HFFc6 (cell line): ENCODE measurements at regions not wholly inside any gene's neighbourhood (a gene's known extent, or its start where the extent isn't known, plus 50 kb on each side); places are given as distances from the start of the nearest gene placed in this dataset.

Experiments
- DNase-seq: peaks from one replicate; pipeline ENCODE4 v3.0.0-alpha.2; 2018
- H3K27ac Mint-ChIP-seq: 2 replicates; pipeline ENCODE4 v1.8.0; 2020; ENCODE audit warnings: mild to moderate bottlenecking, mixed read lengths
- H3K27me3 Mint-ChIP-seq: 2 replicates; pipeline ENCODE4 v1.8.0; 2021; ENCODE audit warnings: mild to moderate bottlenecking, moderate library complexity, mixed read lengths; ENCODE audit not compliant: insufficient read depth
- H3K36me3 Mint-ChIP-seq: 2 replicates; pipeline ENCODE4 v1.8.0; 2021; ENCODE audit warnings: low read depth, mixed read lengths
- H3K4me1 Mint-ChIP-seq: 2 replicates; pipeline ENCODE4 v1.8.0; 2020; ENCODE audit warnings: low read depth, mixed read lengths
- H3K4me3 Mint-ChIP-seq: 2 replicates; pipeline ENCODE4 v1.8.0; 2020; ENCODE audit warnings: mild to moderate bottlenecking, moderate library complexity, mixed read lengths
- H3K9me3 Mint-ChIP-seq: 2 replicates; pipeline ENCODE4 v1.8.0; 2020; ENCODE audit warnings: mild to moderate bottlenecking, mixed read lengths
- TF ChIP-seq, protein P1 (sequence below): fragments of 200-600 bp; sonication (generic); IDR thresholded peaks from 2 replicates; pipeline ENCODE4 v1.5.0; 2021; ENCODE audit warnings: antibody characterized with exemption, mild to moderate bottlenecking

DNA sequence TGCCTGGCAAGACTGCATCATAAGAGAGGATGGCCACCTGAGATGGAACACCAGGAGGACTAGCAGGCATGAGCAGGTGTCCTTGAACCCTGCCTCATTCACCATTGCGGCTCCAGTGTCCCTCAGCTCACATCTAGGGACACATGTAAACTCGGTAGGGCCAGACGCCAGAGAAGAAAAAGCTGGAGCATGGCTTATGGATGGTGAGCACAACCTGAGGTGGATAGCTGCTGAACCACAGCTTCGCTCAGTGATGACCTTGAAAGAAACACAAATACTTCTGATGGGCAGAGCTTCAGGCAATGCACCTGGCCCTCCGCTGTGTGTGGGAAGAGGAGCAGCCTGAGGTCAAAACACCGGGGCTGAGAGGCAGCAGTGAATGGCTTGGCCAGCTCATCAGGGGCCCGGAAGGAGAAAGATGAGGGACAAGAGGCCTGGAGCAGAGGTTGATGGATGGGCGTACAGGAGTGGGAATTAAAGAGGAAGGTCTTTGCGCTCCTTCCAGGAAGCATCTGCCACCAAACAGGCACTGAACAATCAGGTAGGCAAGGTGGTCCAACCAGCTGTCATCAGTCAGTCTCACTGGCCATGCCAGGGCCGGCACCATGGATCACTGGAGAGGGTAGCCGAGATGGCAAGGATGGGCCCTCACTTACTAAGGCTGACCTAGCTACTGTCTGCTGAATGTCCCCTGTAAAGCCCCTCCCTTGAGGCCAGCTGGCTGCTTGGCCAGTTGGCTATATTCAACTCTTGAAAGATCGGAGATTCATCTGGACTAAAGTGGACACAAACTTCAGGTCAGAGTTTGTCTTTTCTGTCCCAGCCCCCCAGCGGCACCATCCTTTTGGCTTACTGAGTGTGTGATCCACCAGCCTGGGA is 89.7 kb downstream of the MYEOV start:
- peaks cover 28% of the 10 kb centered on the region for H3K36me3 Mint-ChIP-seq
- H3K27ac Mint-ChIP-seq, result no peak overlapping the region
- peaks cover 16% of the 10 kb centered on the region for H3K9me3 Mint-ChIP-seq
- H3K4me3 Mint-ChIP-seq, result no peak overlapping the region
- peaks cover 6% of the 10 kb centered on the region for H3K27me3 Mint-ChIP-seq
- TF ChIP-seq, protein P1, sequence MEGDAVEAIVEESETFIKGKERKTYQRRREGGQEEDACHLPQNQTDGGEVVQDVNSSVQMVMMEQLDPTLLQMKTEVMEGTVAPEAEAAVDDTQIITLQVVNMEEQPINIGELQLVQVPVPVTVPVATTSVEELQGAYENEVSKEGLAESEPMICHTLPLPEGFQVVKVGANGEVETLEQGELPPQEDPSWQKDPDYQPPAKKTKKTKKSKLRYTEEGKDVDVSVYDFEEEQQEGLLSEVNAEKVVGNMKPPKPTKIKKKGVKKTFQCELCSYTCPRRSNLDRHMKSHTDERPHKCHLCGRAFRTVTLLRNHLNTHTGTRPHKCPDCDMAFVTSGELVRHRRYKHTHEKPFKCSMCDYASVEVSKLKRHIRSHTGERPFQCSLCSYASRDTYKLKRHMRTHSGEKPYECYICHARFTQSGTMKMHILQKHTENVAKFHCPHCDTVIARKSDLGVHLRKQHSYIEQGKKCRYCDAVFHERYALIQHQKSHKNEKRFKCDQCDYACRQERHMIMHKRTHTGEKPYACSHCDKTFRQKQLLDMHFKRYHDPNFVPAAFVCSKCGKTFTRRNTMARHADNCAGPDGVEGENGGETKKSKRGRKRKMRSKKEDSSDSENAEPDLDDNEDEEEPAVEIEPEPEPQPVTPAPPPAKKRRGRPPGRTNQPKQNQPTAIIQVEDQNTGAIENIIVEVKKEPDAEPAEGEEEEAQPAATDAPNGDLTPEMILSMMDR, result no peak
- DNase-seq, result no peak
- H3K4me1 Mint-ChIP-seq, result peaks cover 15% of the 10 kb centered on the region

DNA sequence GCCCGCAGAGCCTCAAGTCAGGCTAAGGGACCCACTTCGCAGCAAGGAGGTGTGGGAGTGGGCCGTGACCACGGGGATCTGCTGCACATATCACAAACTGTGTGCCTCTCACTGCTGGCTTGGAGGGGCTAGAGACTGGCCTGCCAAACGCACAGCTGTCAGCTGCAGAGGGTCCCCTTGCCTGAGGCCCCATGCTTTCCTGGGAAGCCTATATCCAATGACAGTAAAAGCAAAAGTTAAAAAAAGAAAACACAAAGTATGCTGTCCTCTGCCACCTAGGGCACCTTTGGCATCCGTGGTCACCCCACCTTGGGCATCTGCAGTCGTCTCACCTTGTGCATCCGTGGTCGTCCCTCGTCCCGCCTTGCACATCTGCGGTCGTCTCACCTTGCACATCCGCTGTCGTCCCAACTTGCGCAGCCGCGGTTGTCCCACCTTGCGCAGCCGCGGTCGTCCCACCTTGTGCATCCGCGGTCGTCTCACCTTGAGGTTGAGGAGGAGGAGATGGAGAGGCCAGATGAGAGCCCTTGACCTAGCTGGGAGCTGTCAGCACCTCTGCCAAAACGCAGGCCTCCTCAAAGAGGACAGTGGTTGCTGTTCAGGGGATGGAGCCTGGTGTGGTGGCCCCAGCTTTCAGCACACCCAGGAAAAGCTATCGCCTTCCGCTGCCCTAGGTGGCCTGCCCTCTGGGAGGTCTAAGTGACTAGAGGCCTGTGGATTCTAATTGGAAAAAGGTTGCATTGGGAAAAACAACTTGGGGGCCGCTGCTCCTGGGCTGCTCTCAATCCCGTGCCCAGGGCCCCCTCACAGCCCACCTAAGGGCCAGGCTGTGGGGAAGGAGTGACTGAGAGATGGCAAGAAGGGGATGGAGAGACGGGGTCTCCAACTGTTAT is 90.5 kb downstream of the MYEOV start:
- TF ChIP-seq, protein P1, result no peak
- Mint-ChIP-seq H3K27ac (no peak overlapping the region), H3K4me1 (peaks cover 15% of the 10 kb centered on the region), H3K9me3 (peaks cover 23% of the 10 kb centered on the region), H3K36me3 (peaks cover 34% of the 10 kb centered on the region), H3K27me3 (peaks cover 6% of the 10 kb centered on the region), H3K4me3 (no peak overlapping the region)
- no peak for DNase-seq

GRCh38 chr11:69385144-69385820 is 91.3 kb downstream of the MYEOV start:
- H3K4me1 Mint-ChIP-seq, result peaks cover 15% of the 10 kb centered on the region
- no peak for DNase-seq
- H3K4me3 Mint-ChIP-seq, result no peak overlapping the region
- no peak overlapping the region for H3K27ac Mint-ChIP-seq
- H3K36me3 Mint-ChIP-seq, result peaks cover 39% of the 10 kb centered on the region
- TF ChIP-seq, protein P1, result no peak
- peaks cover 23% of the 10 kb centered on the region for H3K9me3 Mint-ChIP-seq
- peaks cover 6% of the 10 kb centered on the region for H3K27me3 Mint-ChIP-seq

GRCh38 chr11:69385832-69386427 is 92.0 kb downstream of the MYEOV start:
- peaks cover 15% of the 10 kb centered on the region for H3K4me1 Mint-ChIP-seq

More at GRCh38 chr11:69385832-69386427, 92.0 kb downstream of the MYEOV start:
- TF ChIP-seq, protein P1, result no peak
- Mint-ChIP-seq H3K36me3 (peaks cover 39% of the 10 kb centered on the region), H3K27me3 (peaks cover 6% of the 10 kb centered on the region), H3K9me3 (peaks cover 23% of the 10 kb centered on the region), H3K27ac (no peak overlapping the region), H3K4me3 (no peak overlapping the region)
- no peak for DNase-seq
